GM21576 (cell line): ENCODE measurements at regions not wholly inside any gene's neighbourhood (a gene's known extent, or its start where the extent isn't known, plus 50 kb on each side); places are given as distances from the start of the nearest gene placed in this dataset.
"Not testable (repeated sequence)": the region's sequence is repeated elsewhere in the genome, so short reads cannot be mapped to it uniquely, and the experiment has no call there.

ENCODE experiments used
- ATAC-seq: cut with Tn5 transposase; IDR thresholded peaks from one replicate; pipeline ENCODE4 v1.9.1; 2021; ENCODE audit warnings: mild to moderate bottlenecking, moderate library complexity; ENCODE audit not compliant: unreplicated experiment

GRCh38 chr2:84057917-84058560, 401.0 kb downstream of the SUCLG1 start:
- no peak for ATAC-seq

GRCh38 chr2:84055816-84056215, 403.3 kb downstream of the SUCLG1 start:
- ATAC-seq: no peak

GRCh38 chr2:84054577-84054976, 404.5 kb downstream of the SUCLG1 start:
- not testable (repeated sequence) for ATAC-seq

- ATAC-seq: no peak
These were observed 406.2 kb downstream of the SUCLG1 start for GRCh38 chr2:84052913-84053312.

- ATAC-seq: no peak
These were observed 407.0 kb downstream of the SUCLG1 start for GRCh38 chr2:84052043-84052442.

DNA sequence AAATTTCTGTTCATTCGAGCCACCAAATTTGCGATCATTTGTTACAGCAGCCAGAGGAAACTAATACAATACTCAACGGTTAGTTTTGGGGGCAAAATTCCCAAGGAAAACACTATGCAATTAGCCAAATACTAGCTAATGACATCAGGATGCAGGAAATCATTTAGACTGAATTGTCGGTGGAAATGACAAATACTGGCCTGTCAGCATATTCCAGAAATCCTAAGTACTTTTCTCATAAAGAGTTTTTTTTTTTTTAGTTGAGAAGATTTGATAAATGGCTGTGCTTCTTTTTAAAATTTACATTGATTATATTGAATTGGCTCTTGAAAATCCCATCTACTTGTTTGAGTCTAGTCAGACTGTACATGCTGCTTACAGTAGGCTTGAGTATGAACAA, 410.1 kb downstream of the SUCLG1 start:
- no peak for ATAC-seq

DNA sequence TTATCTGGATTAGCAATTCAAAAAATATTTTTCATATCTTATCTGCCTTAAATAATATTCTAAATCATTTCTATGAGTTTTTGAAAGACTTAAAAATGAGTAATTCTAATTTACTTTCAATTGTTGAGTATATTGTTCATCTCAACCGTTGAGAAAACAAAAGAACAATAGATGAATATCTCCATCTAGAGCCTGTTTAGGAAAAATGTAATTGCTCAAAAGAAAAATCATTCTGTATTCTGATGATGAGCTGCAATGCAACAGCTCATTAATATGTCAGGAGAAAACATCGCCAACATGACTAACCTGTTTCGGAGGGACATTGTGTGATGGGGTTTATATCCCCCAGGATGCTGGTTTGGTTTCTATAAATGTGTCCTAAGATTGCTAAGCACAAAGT, 417.6 kb downstream of the SUCLG1 start:
- ATAC-seq: no peak

DNA sequence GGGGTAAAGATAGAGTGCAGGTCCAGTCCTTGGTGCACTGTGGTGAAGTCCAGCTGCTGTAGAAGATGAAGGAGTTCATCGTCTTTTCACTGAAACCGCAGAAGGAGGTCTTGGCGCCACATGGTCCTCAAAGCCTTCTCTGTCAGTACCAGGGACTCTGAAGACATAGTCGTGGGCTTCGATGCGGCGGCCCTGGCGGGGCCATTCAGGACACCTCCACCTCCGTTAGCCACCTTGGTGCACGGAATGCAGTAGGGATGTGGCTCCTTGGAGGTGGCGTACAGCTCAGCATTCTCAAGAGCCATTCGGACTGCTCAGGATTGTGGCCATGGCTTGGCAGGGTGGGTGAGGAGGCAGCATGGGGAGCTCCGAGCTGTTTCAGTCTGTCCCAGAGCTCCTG, 418.8 kb downstream of the SUCLG1 start:
- no peak for ATAC-seq

DNA sequence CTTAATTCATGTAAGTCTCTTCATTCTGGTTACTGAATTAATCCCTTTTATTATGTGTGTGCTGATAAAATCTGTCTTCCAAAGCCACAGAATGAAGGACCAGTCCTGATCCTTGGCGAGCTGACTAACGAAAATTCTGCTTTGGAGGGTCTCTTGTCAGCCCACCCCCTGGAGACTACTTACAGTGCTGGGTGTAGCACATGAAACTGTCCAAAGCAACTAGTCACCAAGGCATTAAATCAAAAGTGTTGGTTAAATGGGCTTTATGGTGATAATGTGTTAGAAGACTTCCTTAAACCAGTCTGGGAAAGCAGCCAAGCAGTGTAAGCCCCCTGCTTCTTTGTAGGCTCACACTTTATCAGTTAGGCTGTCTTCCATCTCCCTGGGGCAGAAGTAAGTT, 420.2 kb downstream of the SUCLG1 start:
- no peak for ATAC-seq

DNA sequence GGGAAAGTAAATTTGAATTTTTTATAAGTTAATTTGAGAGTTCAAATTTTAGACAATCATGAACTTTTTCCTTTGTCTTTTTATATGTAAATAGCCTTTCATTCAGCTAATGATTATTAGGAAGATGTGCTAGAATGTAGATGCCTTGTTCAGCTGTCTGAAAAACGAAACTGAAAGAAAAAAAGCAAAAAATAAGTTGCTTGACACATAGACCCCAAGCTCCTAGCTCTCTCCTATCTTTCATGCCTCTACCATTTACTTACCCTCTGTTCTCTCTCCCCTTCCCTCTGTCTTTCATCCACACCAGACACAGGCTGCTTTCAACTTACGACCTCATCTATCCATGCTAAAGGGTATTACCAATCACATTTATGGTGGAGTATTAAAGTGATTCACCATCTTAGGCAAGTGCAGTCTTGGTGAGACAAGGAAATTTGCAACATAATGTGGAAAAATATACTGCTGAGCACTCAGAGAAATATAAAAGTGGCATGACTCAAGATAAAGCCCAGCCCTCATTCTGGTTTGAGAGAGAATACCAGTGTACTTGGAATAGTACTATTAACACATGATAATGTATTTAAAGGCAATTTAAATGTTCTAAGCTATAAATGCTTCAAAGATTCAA, 425.6 kb downstream of the SUCLG1 start:
- ATAC-seq: no peak

DNA sequence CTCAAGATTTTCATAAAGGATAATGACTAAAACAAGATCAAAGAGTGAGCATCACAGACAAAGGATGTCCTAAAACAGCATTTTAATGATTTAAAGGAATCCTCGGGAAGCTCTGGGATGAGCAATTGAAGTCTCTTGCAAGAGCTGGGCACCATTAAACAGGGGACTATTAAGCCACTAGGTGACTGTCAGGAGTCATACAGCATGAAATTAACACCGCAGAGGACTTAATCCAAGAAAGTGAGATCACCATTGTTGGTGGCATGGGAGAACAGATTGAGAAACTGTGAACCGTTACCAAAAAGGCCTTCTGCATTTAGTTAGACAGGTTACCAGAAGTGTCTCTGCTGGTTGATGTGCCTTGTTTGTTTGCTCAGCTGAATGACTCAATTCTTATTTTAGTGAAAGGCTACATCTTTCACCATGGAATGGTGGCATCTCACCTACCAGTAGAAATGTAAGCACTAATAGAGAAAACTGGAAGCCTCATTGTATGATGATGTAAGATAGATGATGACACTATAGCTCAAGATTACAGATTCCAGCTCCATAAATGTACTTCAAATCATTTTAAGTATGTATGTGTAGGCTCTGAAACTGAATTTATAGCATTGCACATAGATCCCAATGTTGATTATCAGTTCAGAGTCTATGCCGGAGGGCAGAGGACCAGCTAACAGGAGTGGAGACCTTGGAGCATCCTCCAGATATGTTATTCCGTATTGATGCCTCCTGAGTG, 427.6 kb downstream of the SUCLG1 start:
- no peak for ATAC-seq

DNA sequence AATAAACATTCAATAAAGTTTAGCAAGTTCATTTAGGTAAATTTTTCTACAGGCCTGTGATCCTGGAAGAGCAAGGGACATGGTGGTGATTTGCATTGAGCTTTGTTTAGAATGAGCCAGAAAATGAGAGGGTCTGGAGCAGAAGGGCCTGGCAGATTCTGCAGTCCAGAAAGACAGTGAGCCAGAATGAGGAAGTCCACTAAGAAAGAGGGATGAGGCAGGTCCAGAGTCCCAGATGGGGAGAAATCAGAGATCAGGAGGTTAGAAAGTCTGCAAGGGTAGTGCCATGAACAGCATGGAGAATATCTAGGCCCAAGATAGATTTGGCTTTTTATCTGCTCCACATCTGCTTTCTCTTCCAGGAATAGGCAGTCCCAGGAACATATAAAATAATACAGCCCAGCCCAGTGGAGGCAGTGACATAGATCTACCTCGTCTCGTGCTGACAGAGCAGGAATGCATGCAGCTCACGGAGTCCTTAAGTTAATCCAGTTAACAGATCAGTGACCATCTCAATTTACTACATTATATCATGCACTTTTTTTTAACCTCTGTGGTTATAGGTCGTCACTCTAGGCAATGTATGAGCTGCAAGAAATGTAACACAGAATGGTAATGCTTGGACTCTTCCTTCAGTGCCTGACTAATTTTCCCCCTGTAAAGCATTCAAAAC, 429.0 kb downstream of the SUCLG1 start:
- ATAC-seq: no peak

GRCh38 chr2:84026818-84027217, 432.3 kb downstream of the SUCLG1 start:
- no peak for ATAC-seq

- ATAC-seq: no peak
These were observed 436.2 kb downstream of the SUCLG1 start for GRCh38 chr2:84022810-84023431.

DNA sequence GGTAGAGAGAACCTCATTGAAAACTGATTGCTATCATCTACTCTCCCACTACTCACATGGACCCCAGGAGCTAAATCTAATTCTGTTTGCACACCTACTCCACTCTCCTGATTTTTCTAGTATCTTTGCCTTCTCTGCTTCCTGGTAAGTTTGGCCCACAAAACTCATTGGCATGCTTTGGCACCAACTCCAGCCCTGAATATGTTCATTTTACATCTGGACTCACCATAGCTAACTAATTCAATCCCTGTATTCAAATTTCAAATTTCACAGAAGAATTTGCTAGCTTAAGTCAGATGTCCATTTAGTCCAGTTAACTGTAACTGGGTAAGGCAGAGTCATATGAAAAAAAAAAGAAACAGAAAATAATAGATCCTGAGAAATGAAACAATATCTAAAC, 442.1 kb downstream of the SUCLG1 start:
- ATAC-seq: no peak

DNA sequence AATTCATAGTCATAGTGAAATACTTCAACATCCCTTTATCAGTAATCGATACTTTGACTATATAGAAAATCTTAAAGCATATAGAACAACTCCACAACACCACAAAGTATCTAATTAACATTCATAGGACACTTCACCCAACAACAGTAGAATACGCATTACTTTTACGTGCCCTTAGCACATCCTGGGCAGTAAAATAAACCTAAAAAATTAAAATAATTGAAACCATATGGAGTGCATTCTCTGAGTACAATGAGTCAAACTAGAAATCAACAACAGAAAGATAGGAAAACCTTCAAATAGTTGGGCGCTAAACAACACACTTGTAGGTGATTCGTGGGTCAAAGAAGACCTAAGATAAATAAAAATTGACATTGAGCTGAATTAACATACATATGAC, 442.9 kb downstream of the SUCLG1 start:
- ATAC-seq: no peak

DNA sequence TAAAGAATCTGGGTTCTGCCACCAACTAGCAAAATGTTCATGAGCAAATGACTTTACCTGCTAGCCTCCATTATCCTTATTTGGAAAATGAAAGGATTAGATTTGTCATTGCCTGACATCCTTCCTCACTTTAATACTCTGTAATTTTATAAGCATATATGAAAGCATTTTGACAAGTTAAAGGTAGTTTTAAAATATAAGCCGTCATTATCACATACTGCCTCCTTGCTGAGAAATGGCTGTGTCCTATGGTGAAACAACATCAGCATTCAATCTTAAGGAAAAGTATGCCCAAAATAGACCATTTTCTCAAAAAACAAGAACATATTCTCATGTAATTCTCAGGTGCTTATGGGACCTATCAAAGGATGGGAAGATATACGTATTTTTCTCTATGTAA, 461.2 kb downstream of the SUCLG1 start:
- ATAC-seq: no peak

GRCh38 chr2:83994633-83995179, 464.4 kb downstream of the SUCLG1 start:
- ATAC-seq: no peak

- no peak for ATAC-seq
These were observed 465.0 kb downstream of the SUCLG1 start for GRCh38 chr2:83993873-83994632.

- no peak for ATAC-seq
These were observed 467.1 kb downstream of the SUCLG1 start for GRCh38 chr2:83991992-83992391.
